ENCODE measurements at regions not wholly inside any gene's neighbourhood (a gene's known extent, or its start where the extent isn't known, plus 50 kb on each side); places are given as distances from the start of the nearest gene placed in this dataset.
A peak's percentile ranks its signal among the peaks of the same experiment; 100 is the strongest.

GRCh38 chr10:44060221-44060620 is 324.7 kb downstream of the CXCL12 start:
- DNase-seq (ENCODE audit: low read depth): no peak

GRCh38 chr10:44058259-44058658 is 326.6 kb downstream of the CXCL12 start:
- no peak for DNase-seq (ENCODE audit: low read depth)

- no peak for DNase-seq (ENCODE audit: low read depth)
Measured at GRCh38 chr10:44056967-44057805, 327.7 kb downstream of the CXCL12 start.

GRCh38 chr10:44056206-44056605 is 328.7 kb downstream of the CXCL12 start:
- DNase-seq (ENCODE audit: low read depth): no peak

GRCh38 chr10:44054046-44054445 is 330.9 kb downstream of the CXCL12 start:
- DNase-seq (ENCODE audit: low read depth): no peak

GRCh38 chr10:44053391-44053790 is 331.5 kb downstream of the CXCL12 start:
- no peak for DNase-seq (ENCODE audit: low read depth)

GRCh38 chr10:44051584-44052385 is 333.1 kb downstream of the CXCL12 start:
- peak; percentile 36 for DNase-seq (ENCODE audit: low read depth)

- no peak for DNase-seq (ENCODE audit: low read depth)
Measured at GRCh38 chr10:44051091-44051490, 333.8 kb downstream of the CXCL12 start.

- DNase-seq (ENCODE audit: low read depth): no peak
Measured at GRCh38 chr10:44049301-44050015, 335.4 kb downstream of the CXCL12 start.

GRCh38 chr10:44047361-44047760 is 337.5 kb downstream of the CXCL12 start:
- DNase-seq (ENCODE audit: low read depth): no peak

GRCh38 chr10:44046605-44047004 is 338.3 kb downstream of the CXCL12 start:
- DNase-seq (ENCODE audit: low read depth): no peak

GRCh38 chr10:44045020-44045419 is 339.9 kb downstream of the CXCL12 start:
- no peak for DNase-seq (ENCODE audit: low read depth)

- DNase-seq (ENCODE audit: low read depth): no peak
Measured at GRCh38 chr10:44044549-44044948, 340.3 kb downstream of the CXCL12 start.

GRCh38 chr10:44043646-44044375 is 341.1 kb downstream of the CXCL12 start:
- DNase-seq (ENCODE audit: low read depth): no peak

GRCh38 chr10:44042926-44043602 is 341.8 kb downstream of the CXCL12 start:
- no peak for DNase-seq (ENCODE audit: low read depth)

GRCh38 chr10:44042075-44042770 is 342.7 kb downstream of the CXCL12 start:
- DNase-seq (ENCODE audit: low read depth): no peak

GRCh38 chr10:44039599-44039998 is 345.3 kb downstream of the CXCL12 start:
- DNase-seq (ENCODE audit: low read depth): no peak

- no peak for DNase-seq (ENCODE audit: low read depth)
Measured at GRCh38 chr10:44036425-44036824, 348.5 kb downstream of the CXCL12 start.

GRCh38 chr10:44035474-44036197 is 349.3 kb downstream of the CXCL12 start:
- no peak for DNase-seq (ENCODE audit: low read depth)

GRCh38 chr10:44034946-44035345 is 350.0 kb downstream of the CXCL12 start:
- DNase-seq (ENCODE audit: low read depth): no peak

Measured in LHCN-M2 (cell line).